H9 (cell line): ENCODE measurements at regions not wholly inside any gene's neighbourhood (a gene's known extent, or its start where the extent isn't known, plus 50 kb on each side); places are given as distances from the start of the nearest gene placed in this dataset.

Experiments
- DNase-seq: peaks from one replicate; pipeline ENCODE4 v3.0.0-alpha.2; 2017
- H2AFZ ChIP-seq: one replicate; pipeline ENCODE4 v1.6.1; 2013; ENCODE audit warnings: mild to moderate bottlenecking, low read length, control low read depth, moderate library complexity
- H2AK5ac ChIP-seq: 2 replicates; pipeline ENCODE4 v1.6.1; 2013; ENCODE audit warnings: low read length, control low read depth, mixed read lengths; ENCODE audit not compliant: insufficient read length
- H2BK120ac ChIP-seq: one replicate; pipeline ENCODE4 v1.6.1; 2013; ENCODE audit warnings: low read depth, mild to moderate bottlenecking, low read length, control low read depth, inconsistent platforms; ENCODE audit not compliant: poor library complexity, severe bottlenecking
- H2BK12ac ChIP-seq: 2 replicates; pipeline ENCODE4 v1.6.1; 2013; ENCODE audit warnings: low read length, control low read depth, mixed read lengths, low read depth; ENCODE audit not compliant: insufficient read length
- H2BK15ac ChIP-seq: 2 replicates; pipeline ENCODE4 v1.6.1; 2013; ENCODE audit warnings: low read depth, low read length, control low read depth
- H2BK20ac ChIP-seq: one replicate; pipeline ENCODE4 v1.6.1; 2013; ENCODE audit warnings: low read depth, mild to moderate bottlenecking, low read length, control low read depth, inconsistent platforms; ENCODE audit not compliant: poor library complexity, severe bottlenecking
- H2BK5ac ChIP-seq: 2 replicates; pipeline ENCODE4 v1.6.1; 2013; ENCODE audit warnings: low read length, control low read depth, mixed read lengths; ENCODE audit not compliant: insufficient read length
- H3K14ac ChIP-seq: 2 replicates; pipeline ENCODE4 v1.6.1; 2013; ENCODE audit warnings: low read length, control low read depth; ENCODE audit not compliant: insufficient read depth
- H3K18ac ChIP-seq: 2 replicates; pipeline ENCODE4 v1.6.1; 2013; ENCODE audit warnings: low read depth, mild to moderate bottlenecking, mixed read lengths, low read length, control low read depth; ENCODE audit not compliant: insufficient read length
- H3K23ac ChIP-seq: 2 replicates; pipeline ENCODE4 v1.6.1; 2013; ENCODE audit warnings: low read length, control low read depth, mixed read lengths, low read depth; ENCODE audit not compliant: insufficient read length
- H3K23me2 ChIP-seq: 2 replicates; pipeline ENCODE4 v1.6.1; 2013; ENCODE audit warnings: low read depth, mild to moderate bottlenecking, mixed read lengths, low read length, control low read depth; ENCODE audit not compliant: insufficient read length, poor library complexity, severe bottlenecking
- H3K27ac ChIP-seq: 2 replicates; pipeline ENCODE4 v1.5.1; 2013; ENCODE audit warnings: low read length, control low read depth, mixed read lengths, low read depth; ENCODE audit not compliant: insufficient read length
- H3K27me3 ChIP-seq: 2 replicates; pipeline ENCODE4 v1.6.1; 2013; ENCODE audit warnings: low read length, control low read depth, inconsistent platforms; ENCODE audit not compliant: insufficient read depth
- H3K4ac ChIP-seq: 2 replicates; pipeline ENCODE4 v1.6.1; 2013; ENCODE audit warnings: low read depth, mild to moderate bottlenecking, control low read depth, inconsistent platforms, low read length, moderate library complexity
- H3K4me1 ChIP-seq: 2 replicates; pipeline ENCODE4 v1.6.1; 2013; ENCODE audit warnings: low read length, control low read depth, inconsistent platforms; ENCODE audit not compliant: insufficient read depth
- H3K4me2 ChIP-seq: 2 replicates; pipeline ENCODE4 v1.6.1; 2013; ENCODE audit warnings: low read length, control low read depth, mixed read lengths; ENCODE audit not compliant: insufficient read length, insufficient read depth
- H3K56ac ChIP-seq: 2 replicates; pipeline ENCODE4 v1.6.1; 2013; ENCODE audit warnings: low read depth, mild to moderate bottlenecking, mixed read lengths, low read length, control low read depth; ENCODE audit not compliant: insufficient read length
- H3K79me1 ChIP-seq: 2 replicates; pipeline ENCODE4 v1.6.1; 2013; ENCODE audit warnings: low read depth, mild to moderate bottlenecking, moderate library complexity, low read length, control low read depth, inconsistent platforms; ENCODE audit not compliant: insufficient read depth, poor library complexity, severe bottlenecking
- H3K79me2 ChIP-seq: 2 replicates; pipeline ENCODE4 v1.6.1; 2013; ENCODE audit warnings: low read length, control low read depth, inconsistent platforms; ENCODE audit not compliant: insufficient read depth
- H3K9ac ChIP-seq: 2 replicates; pipeline ENCODE4 v1.6.1; 2013; ENCODE audit warnings: low read length, control low read depth, mixed read lengths; ENCODE audit not compliant: insufficient read length; ENCODE audit errors: extremely low read depth
- H3K9me3 ChIP-seq: one replicate; pipeline ENCODE4 v1.6.1; 2013; ENCODE audit warnings: low read depth, low read length, inconsistent platforms; ENCODE audit not compliant: control insufficient read depth
- H3T11ph ChIP-seq: one replicate; pipeline ENCODE4 v1.6.1; 2013; ENCODE audit warnings: mild to moderate bottlenecking, low read length, control low read depth, inconsistent platforms
- H4K20me1 ChIP-seq: one replicate; pipeline ENCODE4 v1.6.1; 2013; ENCODE audit not compliant: control insufficient read depth, insufficient read length, insufficient read depth
- H4K5ac ChIP-seq: 2 replicates; pipeline ENCODE4 v1.6.1; 2013; ENCODE audit warnings: low read depth, mild to moderate bottlenecking, mixed read lengths, low read length, control low read depth; ENCODE audit not compliant: insufficient read length
- H4K8ac ChIP-seq: replicated peaks from 2 replicates; pipeline ENCODE4 v1.6.1; 2013; ENCODE audit warnings: low read length, control low read depth, mixed read lengths, low read depth; ENCODE audit not compliant: insufficient read length
- H4K91ac ChIP-seq: 2 replicates; pipeline ENCODE4 v1.6.1; 2013; ENCODE audit warnings: low read depth, mild to moderate bottlenecking, moderate library complexity, mixed read lengths, low read length, control low read depth; ENCODE audit not compliant: insufficient read length
- H3K27ac Mint-ChIP-seq, 3 experiments: 2 replicates in 2 of 3; 3 replicates in 1 of 3; pipeline ENCODE4 v1.8.0; 2020 to 2021; ENCODE audit warnings: mixed read lengths in 3 of 3, mild to moderate bottlenecking in 1 of 3, moderate library complexity in 1 of 3
- H3K27me3 Mint-ChIP-seq: 2 replicates; pipeline ENCODE4 v1.8.0; 2021; ENCODE audit warnings: low read depth, mild to moderate bottlenecking, moderate library complexity, mixed read lengths
- H3K36me3 Mint-ChIP-seq, 3 experiments: 2 replicates in 2 of 3; 3 replicates in 1 of 3; pipeline ENCODE4 v1.8.0; 2020 to 2021; ENCODE audit warnings: low read depth in 3 of 3, mixed read lengths in 3 of 3; ENCODE audit not compliant: insufficient read depth in 1 of 3
- H3K4me1 Mint-ChIP-seq, 2 experiments: 2 replicates each; pipeline ENCODE4 v1.8.0; 2020; ENCODE audit warnings: mixed read lengths in 2 of 2
- H3K4me3 Mint-ChIP-seq, 2 experiments: 2 replicates in 1 of 2; 3 replicates in 1 of 2; pipeline ENCODE4 v1.8.0; 2020 to 2021; ENCODE audit warnings: mild to moderate bottlenecking in 2 of 2, mixed read lengths in 2 of 2, moderate library complexity in 1 of 2
- H3K9me3 Mint-ChIP-seq, 2 experiments: 2 replicates in 1 of 2; 3 replicates in 1 of 2; pipeline ENCODE4 v1.8.0; 2020; ENCODE audit warnings: mild to moderate bottlenecking in 2 of 2, mixed read lengths in 2 of 2, moderate library complexity in 1 of 2
- CTCF ChIP-seq: fragments of 200-600 bp; sonication (generic); conservative IDR thresholded peaks from 3 replicates; pipeline ENCODE4 v1.8.0; 2021; ENCODE audit warnings: antibody characterized with exemption, mild to moderate bottlenecking
- WGBS: extraction: QIAGEN DNeasy Blood & Tissue Kit; methylation state at CpG from one replicate; pipeline ENCODE4 v1.1.7; 2013; ENCODE audit warnings: missing lambda C conversion rate, low lambda C conversion rate, mixed read lengths; ENCODE audit not compliant: insufficient read length; ENCODE audit errors: extremely low coverage; 5-methylcytosine and 5-hydroxymethylcytosine counted together

- Mint-ChIP-seq H3K4me3 (no peak overlapping the region; a peak in 1 of 5 replicates), H3K4me1 (peaks cover 21 to 23% of the 10 kb centered on the region in 2 experiments), H3K27me3 (no peaks in the 10 kb centered on the region; the same call in 1 of the 2 replicates), H3K9me3 (no peaks in the 10 kb centered on the region; a peak in 1 of 5 replicates), H3K36me3 (peaks cover 0 to 6% (median 0%) of the 10 kb centered on the region in 3 experiments; a peak in 3 of 7 replicates), H3K27ac (peak overlapping the region in 2 of 3 experiments; percentile 53 to 65; a peak in 3 of 7 replicates)
- Histone ChIP-seq H3K4me1 (peaks cover 8% of the 10 kb centered on the region; the same call in 1 of the 2 replicates), H3K79me2 (no peaks in the 10 kb centered on the region), H3K9me3 (no peaks in the 10 kb centered on the region), H3K14ac (no peak overlapping the region), H3K23ac (no peak overlapping the region), H2BK5ac (no peak overlapping the region), H3K9ac (no peak overlapping the region), H4K20me1 (no peaks in the 10 kb centered on the region), H3K56ac (no peak overlapping the region), H2BK15ac (no peak overlapping the region), H2BK120ac (no peak overlapping the region), H2AK5ac (no peak overlapping the region), H3K27me3 (no peaks in the 10 kb centered on the region), H4K5ac (no peak overlapping the region), H4K8ac (no peak overlapping the region), H3K4me2 (no peak overlapping the region), H3K18ac (no peak overlapping the region), H3T11ph (no peak overlapping the region), H3K4ac (no peak overlapping the region), H2AFZ (no peak overlapping the region), H4K91ac (no peak overlapping the region), H3K23me2 (no peaks in the 10 kb centered on the region), H2BK20ac (no peak overlapping the region), H3K27ac (no peak overlapping the region), H2BK12ac (no peak overlapping the region), H3K79me1 (no peaks in the 10 kb centered on the region)
- no peak for TF ChIP-seq CTCF
- DNase-seq = peak; percentile 32
- WGBS = no CpG with 5 or more reads among the region's 12 CpGs
These were observed 395.8 kb downstream of the LNPK start for GRCh38 chr2:175606010-175606841.
